ENCODE measurements at regions not wholly inside any gene's neighbourhood (a gene's known extent, or its start where the extent isn't known, plus 50 kb on each side); places are given as distances from the start of the nearest gene placed in this dataset.
"Not testable (repeated sequence)": the region's sequence is repeated elsewhere in the genome, so short reads cannot be mapped to it uniquely, and the experiment has no call there.

- DNase-seq (ENCODE audit: extremely low spot score), result no peak
- H3K36me3 ChIP-seq (ENCODE audit: insufficient read depth), result no peaks in the 10 kb centered on the region
- no peak overlapping the region for H3K27ac ChIP-seq (ENCODE audit: low read depth)
- no peak overlapping the region for H3K4me3 ChIP-seq (ENCODE audit: low read depth, low read length)
- WGBS, result 91% methylated on average over 4 of the region's 4 CpGs
- no peaks in the 10 kb centered on the region for H3K4me1 ChIP-seq (ENCODE audit: insufficient read depth)
Observed at GRCh38 chr12:93085383-93086287, 156.5 kb upstream of the EEA1 start.

DNA sequence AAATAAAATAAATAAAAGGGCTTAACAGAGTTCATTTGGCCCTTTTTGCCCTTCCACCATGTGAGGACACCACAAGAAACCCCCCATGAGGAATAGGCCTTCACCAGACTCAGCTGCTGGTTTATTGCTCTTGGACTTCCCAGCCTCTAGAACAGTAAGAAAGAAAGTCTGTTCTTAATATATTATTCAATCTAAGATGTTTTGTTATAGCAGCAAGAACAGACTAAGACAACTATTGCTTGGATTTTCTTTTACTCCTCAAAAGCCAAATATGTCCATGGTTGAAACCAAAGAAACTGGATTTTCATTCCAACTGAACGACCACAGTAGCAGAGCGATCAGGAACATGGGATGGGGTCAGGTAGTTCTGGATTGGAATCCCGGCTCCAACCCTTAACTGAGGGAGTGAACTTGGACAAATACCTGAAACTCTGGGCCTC, 157.2 kb upstream of the EEA1 start:
- H3K27ac ChIP-seq (ENCODE audit: low read depth), result no peak overlapping the region
- H3K4me1 ChIP-seq (ENCODE audit: insufficient read depth), result no peaks in the 10 kb centered on the region
- no peak overlapping the region for H3K4me3 ChIP-seq (ENCODE audit: low read depth, low read length)
- 97% methylated on average over 3 of the region's 3 CpGs for WGBS
- DNase-seq (ENCODE audit: extremely low spot score), result no peak
- no peaks in the 10 kb centered on the region for H3K36me3 ChIP-seq (ENCODE audit: insufficient read depth)

- 86% methylated on average over 6 of the region's 6 CpGs for WGBS
- Histone ChIP-seq H3K27ac (ENCODE audit: low read depth) (no peak overlapping the region), H3K4me1 (ENCODE audit: insufficient read depth) (no peaks in the 10 kb centered on the region), H3K36me3 (ENCODE audit: insufficient read depth) (no peaks in the 10 kb centered on the region), H3K4me3 (ENCODE audit: low read depth, low read length) (no peak overlapping the region)
- DNase-seq (ENCODE audit: extremely low spot score), result no peak
Observed at GRCh38 chr12:93087840-93088610, 158.9 kb upstream of the EEA1 start.

- no peak for DNase-seq (ENCODE audit: extremely low spot score)
- H3K36me3 ChIP-seq (ENCODE audit: insufficient read depth), result no peaks in the 10 kb centered on the region
- WGBS, result 84% methylated on average over 5 of the region's 5 CpGs
- H3K4me1 ChIP-seq (ENCODE audit: insufficient read depth), result no peaks in the 10 kb centered on the region
- H3K27ac ChIP-seq (ENCODE audit: low read depth), result no peak overlapping the region
- no peak overlapping the region for H3K4me3 ChIP-seq (ENCODE audit: low read depth, low read length)
Observed at GRCh38 chr12:93089805-93090569, 160.9 kb upstream of the EEA1 start.

- Histone ChIP-seq H3K27ac (ENCODE audit: low read depth) (no peak overlapping the region), H3K4me1 (ENCODE audit: insufficient read depth) (no peaks in the 10 kb centered on the region), H3K4me3 (ENCODE audit: low read depth, low read length) (no peak overlapping the region), H3K36me3 (ENCODE audit: insufficient read depth) (no peaks in the 10 kb centered on the region)
- DNase-seq (ENCODE audit: extremely low spot score), result no peak
Observed at GRCh38 chr12:93090731-93091172, 161.7 kb upstream of the EEA1 start.

GRCh38 chr12:93091886-93092648, 163.0 kb upstream of the EEA1 start:
- no peaks in the 10 kb centered on the region for H3K4me1 ChIP-seq (ENCODE audit: insufficient read depth)
- WGBS, result 76% methylated on average over 6 of the region's 6 CpGs
- H3K27ac ChIP-seq (ENCODE audit: low read depth), result no peak overlapping the region
- no peak for DNase-seq (ENCODE audit: extremely low spot score)
- H3K4me3 ChIP-seq (ENCODE audit: low read depth, low read length), result no peak overlapping the region
- no peaks in the 10 kb centered on the region for H3K36me3 ChIP-seq (ENCODE audit: insufficient read depth)

GRCh38 chr12:93092649-93092945, 163.5 kb upstream of the EEA1 start:
- WGBS, result 80% methylated on average over 6 of the region's 6 CpGs
- H3K4me1 ChIP-seq (ENCODE audit: insufficient read depth), result no peaks in the 10 kb centered on the region
- no peak overlapping the region for H3K27ac ChIP-seq (ENCODE audit: low read depth)
- H3K36me3 ChIP-seq (ENCODE audit: insufficient read depth), result no peaks in the 10 kb centered on the region
- no peak for DNase-seq (ENCODE audit: extremely low spot score)
- no peak overlapping the region for H3K4me3 ChIP-seq (ENCODE audit: low read depth, low read length)

- no peaks in the 10 kb centered on the region for H3K36me3 ChIP-seq (ENCODE audit: insufficient read depth)
- no peaks in the 10 kb centered on the region for H3K4me1 ChIP-seq (ENCODE audit: insufficient read depth)
- H3K4me3 ChIP-seq (ENCODE audit: low read depth, low read length), result no peak overlapping the region
- no peak for DNase-seq (ENCODE audit: extremely low spot score)
- WGBS, result 85% methylated on average over 3 of the region's 3 CpGs
- no peak overlapping the region for H3K27ac ChIP-seq (ENCODE audit: low read depth)
Observed at GRCh38 chr12:93093243-93093642, 164.1 kb upstream of the EEA1 start.

GRCh38 chr12:93094222-93094621, 165.1 kb upstream of the EEA1 start:
- H3K4me3 ChIP-seq (ENCODE audit: low read depth, low read length); H3K27ac ChIP-seq (ENCODE audit: low read depth); H3K4me1 ChIP-seq (ENCODE audit: insufficient read depth); DNase-seq (ENCODE audit: extremely low spot score); H3K36me3 ChIP-seq (ENCODE audit: insufficient read depth): not testable (repeated sequence)
- 86% methylated on average over 9 of the region's 9 CpGs for WGBS

GRCh38 chr12:93094988-93095737, 166.1 kb upstream of the EEA1 start:
- DNase-seq (ENCODE audit: extremely low spot score), result no peak
- H3K36me3 ChIP-seq (ENCODE audit: insufficient read depth), result no peaks in the 10 kb centered on the region
- no peak overlapping the region for H3K4me3 ChIP-seq (ENCODE audit: low read depth, low read length)
- H3K27ac ChIP-seq (ENCODE audit: low read depth), result no peak overlapping the region
- H3K4me1 ChIP-seq (ENCODE audit: insufficient read depth), result no peaks in the 10 kb centered on the region
- WGBS, result 81% methylated on average over 7 of the region's 7 CpGs

GRCh38 chr12:93097417-93097816, 168.3 kb upstream of the EEA1 start:
- H3K36me3 ChIP-seq (ENCODE audit: insufficient read depth), result no peaks in the 10 kb centered on the region
- no peaks in the 10 kb centered on the region for H3K4me1 ChIP-seq (ENCODE audit: insufficient read depth)
- no peak overlapping the region for H3K4me3 ChIP-seq (ENCODE audit: low read depth, low read length)
- no peak overlapping the region for H3K27ac ChIP-seq (ENCODE audit: low read depth)
- DNase-seq (ENCODE audit: extremely low spot score), result no peak

DNA sequence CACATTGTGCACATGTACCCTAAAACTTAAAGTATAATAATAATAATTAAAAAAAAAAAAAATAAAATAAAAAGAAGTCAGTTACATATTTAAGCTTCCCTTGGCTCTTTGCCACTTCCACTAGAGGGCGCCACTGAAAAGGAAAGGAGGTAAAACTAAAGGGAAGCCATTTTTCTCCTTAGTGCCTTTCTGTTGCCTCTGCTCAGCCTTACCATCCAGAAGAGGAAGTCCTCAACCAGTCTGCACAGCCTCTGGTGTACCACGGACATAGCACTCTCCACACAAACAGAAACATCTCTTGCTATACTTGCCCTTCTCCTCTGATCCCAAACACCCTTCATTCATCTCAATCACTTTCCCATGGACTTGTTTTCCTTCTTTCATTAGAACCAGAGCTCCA, 169.0 kb upstream of the EEA1 start:
- DNase-seq (ENCODE audit: extremely low spot score), result no peak
- WGBS, result 79% methylated on average over 2 of the region's 2 CpGs

GRCh38 chr12:93099792-93100191, 170.7 kb upstream of the EEA1 start:
- 91% methylated on average over 1 of the region's 1 CpG for WGBS
- Histone ChIP-seq H3K4me1 (ENCODE audit: insufficient read depth) (no peaks in the 10 kb centered on the region), H3K36me3 (ENCODE audit: insufficient read depth) (no peaks in the 10 kb centered on the region), H3K4me3 (ENCODE audit: low read depth, low read length) (no peak overlapping the region), H3K27ac (ENCODE audit: low read depth) (no peak overlapping the region)
- DNase-seq (ENCODE audit: extremely low spot score), result no peak

More for the DNA sequence above, 169.0 kb upstream of the EEA1 start:
- H3K36me3 ChIP-seq (ENCODE audit: insufficient read depth), result no peaks in the 10 kb centered on the region
- H3K4me1 ChIP-seq (ENCODE audit: insufficient read depth), result no peaks in the 10 kb centered on the region
- no peak overlapping the region for H3K4me3 ChIP-seq (ENCODE audit: low read depth, low read length)
- H3K27ac ChIP-seq (ENCODE audit: low read depth), result no peak overlapping the region

Measured in urinary bladder (tissue), 3 donors.